CD8-positive, alpha-beta memory T cell (primary cell): ENCODE measurements at regions not wholly inside any gene's neighbourhood (a gene's known extent, or its start where the extent isn't known, plus 50 kb on each side); places are given as distances from the start of the nearest gene placed in this dataset.
A peak's percentile ranks its signal among the peaks of the same experiment; 100 is the strongest.
"Not testable (repeated sequence)": the region's sequence is repeated elsewhere in the genome, so short reads cannot be mapped to it uniquely, and the experiment has no call there.

Source experiments
- CTCF ChIA-PET: fragments of 350-600 bp; sonication (Branson Sonifier 250); formaldehyde crosslinking; loops from one replicate; lab custom pipeline; 2021; ENCODE audit warnings: antibody characterized with exemption; lab: Charles Lee
- POLR2A ChIA-PET: fragments of 350-600 bp; sonication (Branson Sonifier 250); formaldehyde crosslinking; loops from one replicate; lab custom pipeline; 2021; ENCODE audit warnings: antibody characterized with exemption; lab: Charles Lee
- DNase-seq, 5 donors: peaks; one replicate each; pipeline versions ENCODE4 v3.0.0 to v3.0.0-alpha.2; 2020 to 2022; ENCODE audit warnings: mixed read lengths in 1 of 5
- H3K27ac ChIP-seq: one replicate; pipeline ENCODE4 v1.7.0; 2013; ENCODE audit warnings: low read depth, mild to moderate bottlenecking, low read length, moderate library complexity
- H3K27me3 ChIP-seq: 2 replicates; pipeline ENCODE4 v1.7.0; 2013; ENCODE audit warnings: low read length, mild to moderate bottlenecking; ENCODE audit not compliant: insufficient read depth, poor library complexity, severe bottlenecking
- H3K36me3 ChIP-seq: 2 replicates; pipeline ENCODE4 v1.7.0; 2013; ENCODE audit warnings: mild to moderate bottlenecking, low read length, moderate library complexity; ENCODE audit not compliant: insufficient read depth
- H3K4me1 ChIP-seq: 2 replicates; pipeline ENCODE4 v1.7.0; 2013; ENCODE audit warnings: mild to moderate bottlenecking, low read length, moderate library complexity; ENCODE audit not compliant: insufficient read depth
- H3K4me3 ChIP-seq: 2 replicates; pipeline ENCODE4 v1.7.0; 2013; ENCODE audit warnings: mild to moderate bottlenecking, low read length
- H3K9me3 ChIP-seq: 2 replicates; pipeline ENCODE4 v1.7.0; 2013; ENCODE audit warnings: mild to moderate bottlenecking, low read length
- H3K27ac Mint-ChIP-seq, 8 donors: one replicate each; pipeline ENCODE4 v1.8.0; 2020 to 2021; ENCODE audit warnings: mixed read lengths in 8 of 8, mild to moderate bottlenecking in 6 of 8, inconsistent platforms in 3 of 8, moderate library complexity in 3 of 8
- H3K27me3 Mint-ChIP-seq, 2 donors: one replicate each; pipeline ENCODE4 v1.8.0; 2020 to 2021; ENCODE audit warnings: mixed read lengths in 2 of 2, mild to moderate bottlenecking in 1 of 2, moderate library complexity in 1 of 2
- H3K36me3 Mint-ChIP-seq, 3 donors: one replicate each; pipeline ENCODE4 v1.8.0; 2020 to 2021; ENCODE audit warnings: mixed read lengths in 3 of 3, inconsistent platforms in 1 of 3, mild to moderate bottlenecking in 1 of 3
- H3K4me1 Mint-ChIP-seq, 3 donors: one replicate each; pipeline ENCODE4 v1.8.0; 2020 to 2021; ENCODE audit warnings: mixed read lengths in 3 of 3, inconsistent platforms in 1 of 3, mild to moderate bottlenecking in 1 of 3
- H3K4me3 Mint-ChIP-seq, 7 donors: one replicate each; pipeline ENCODE4 v1.8.0; 2020 to 2021; ENCODE audit warnings: mixed read lengths in 7 of 7, mild to moderate bottlenecking in 6 of 7, moderate library complexity in 4 of 7, inconsistent platforms in 2 of 7
- H3K9me3 Mint-ChIP-seq, 5 donors: one replicate each; pipeline ENCODE4 v1.8.0; 2020 to 2022; ENCODE audit warnings: mixed read lengths in 5 of 5, mild to moderate bottlenecking in 3 of 5, moderate library complexity in 2 of 5, inconsistent platforms in 1 of 5

DNA sequence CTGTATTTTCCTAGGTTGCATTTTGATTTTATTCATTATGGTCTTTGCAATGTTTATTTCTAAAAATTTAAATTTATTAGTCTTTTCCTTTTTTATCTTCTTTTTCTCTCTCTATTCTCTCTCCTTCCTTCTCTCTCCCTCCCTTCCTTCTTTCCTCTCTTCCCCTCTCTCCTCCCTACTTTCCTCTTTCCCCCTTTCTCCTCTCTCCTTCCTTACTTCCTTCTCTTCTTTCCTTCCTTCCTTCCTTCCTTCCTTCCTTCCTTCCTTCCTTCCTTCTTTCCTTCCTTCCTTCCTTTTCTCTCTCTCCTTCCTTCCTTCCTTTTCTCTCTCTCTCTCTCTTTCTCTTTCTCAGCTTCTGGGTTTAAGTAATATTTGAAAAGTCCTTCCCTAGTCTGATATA lies 72.8 kb upstream of the RASGRF1 start:
- H3K27ac Mint-ChIP-seq, result no peak overlapping the region
- Histone ChIP-seq H3K9me3 (no peaks in the 10 kb centered on the region), H3K27me3 (no peaks in the 10 kb centered on the region), H3K27ac (no peak overlapping the region), H3K4me1 (no peaks in the 10 kb centered on the region), H3K36me3 (no peaks in the 10 kb centered on the region), H3K4me3 (no peak overlapping the region)
- H3K27me3 Mint-ChIP-seq, result peaks cover 17 to 49% of the 10 kb centered on the region in 2 donors
- H3K36me3 Mint-ChIP-seq, result no peaks in the 10 kb centered on the region
- H3K9me3 Mint-ChIP-seq, result peaks cover 0 to 2% (median 0%) of the 10 kb centered on the region in 5 donors
- ChIA-PET POLR2A (no interaction called here), CTCF (no interaction called here)
- no peak overlapping the region for H3K4me3 Mint-ChIP-seq
- DNase-seq, result no peak
- no peaks in the 10 kb centered on the region for H3K4me1 Mint-ChIP-seq

DNA sequence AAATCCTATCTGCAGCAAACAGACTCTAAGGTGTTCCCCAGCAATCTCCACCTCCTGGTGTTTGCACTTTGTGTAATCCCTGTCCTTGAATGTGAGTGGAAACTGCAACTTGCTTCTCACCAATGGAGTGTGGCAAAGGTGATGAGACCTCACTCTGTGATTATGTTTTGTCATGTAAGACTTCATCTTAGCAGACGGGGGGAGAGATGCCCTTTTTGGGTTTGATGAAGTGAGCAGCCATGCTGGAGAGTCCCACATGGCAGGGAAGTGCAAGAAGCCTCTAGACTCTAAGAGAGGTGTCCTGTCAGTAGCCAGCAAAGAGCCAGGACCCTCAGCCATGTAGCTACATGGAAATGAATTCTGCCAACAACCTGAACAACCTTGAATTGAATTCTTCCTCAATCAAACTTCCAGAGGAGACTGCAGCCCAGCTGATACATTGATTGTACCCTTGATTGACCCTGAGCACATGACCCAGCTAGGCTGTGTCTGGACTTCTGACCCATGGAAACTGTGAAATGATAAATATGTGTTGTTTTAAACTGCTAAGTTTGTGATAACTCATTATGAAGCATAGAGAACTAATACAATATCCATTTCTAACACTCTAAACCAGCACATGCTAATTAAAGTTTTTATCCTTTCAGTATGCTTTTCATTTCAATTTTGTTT lies 71.4 kb upstream of the RASGRF1 start:
- Mint-ChIP-seq H3K4me1 (no peaks in the 10 kb centered on the region), H3K27me3 (peaks cover 16 to 38% of the 10 kb centered on the region in 2 donors), H3K27ac (peak overlapping the region in 1 of 8 donors; percentile 16), H3K36me3 (no peaks in the 10 kb centered on the region), H3K9me3 (peaks cover 0 to 2% (median 0%) of the 10 kb centered on the region in 5 donors), H3K4me3 (no peak overlapping the region)
- H3K9me3 ChIP-seq, result no peaks in the 10 kb centered on the region
- no peaks in the 10 kb centered on the region for H3K27me3 ChIP-seq
- no peaks in the 10 kb centered on the region for H3K36me3 ChIP-seq
- CTCF ChIA-PET, result no interaction called here
- no peaks in the 10 kb centered on the region for H3K4me1 ChIP-seq
- no peak overlapping the region for H3K27ac ChIP-seq
- no peak for DNase-seq
- POLR2A ChIA-PET, result no interaction called here
- H3K4me3 ChIP-seq, result no peak overlapping the region

DNA sequence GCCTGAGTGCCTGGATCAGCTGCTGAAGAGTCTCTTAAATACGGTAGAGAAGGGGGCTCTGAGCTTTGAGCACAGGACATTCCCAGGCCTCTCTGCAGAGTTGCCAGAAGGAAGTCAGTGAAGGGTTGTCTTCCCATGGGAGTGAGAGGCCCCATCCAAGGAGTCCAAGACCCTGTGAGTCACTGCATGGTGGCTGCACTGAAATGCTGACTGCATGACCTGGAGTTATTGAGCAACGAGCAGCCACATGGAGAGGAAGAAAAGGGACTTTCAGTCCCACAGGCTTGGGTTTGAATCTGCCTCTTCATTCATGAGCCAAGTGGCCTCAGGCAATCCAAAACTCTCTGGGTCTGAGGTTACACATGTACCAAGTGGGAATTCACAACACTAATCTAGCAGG lies 69.6 kb upstream of the RASGRF1 start:
- DNase-seq, result no peak
- Mint-ChIP-seq H3K4me1 (no peaks in the 10 kb centered on the region), H3K27me3 (peaks cover 16 to 24% of the 10 kb centered on the region in 2 donors), H3K4me3 (no peak overlapping the region), H3K36me3 (no peaks in the 10 kb centered on the region), H3K27ac (no peak overlapping the region), H3K9me3 (no peaks in the 10 kb centered on the region)
- Histone ChIP-seq H3K4me1 (no peaks in the 10 kb centered on the region), H3K27me3 (no peaks in the 10 kb centered on the region), H3K27ac (no peak overlapping the region), H3K36me3 (no peaks in the 10 kb centered on the region), H3K9me3 (no peaks in the 10 kb centered on the region), H3K4me3 (no peak overlapping the region)
- CTCF ChIA-PET, result no interaction called here
- POLR2A ChIA-PET, result no interaction called here

DNA sequence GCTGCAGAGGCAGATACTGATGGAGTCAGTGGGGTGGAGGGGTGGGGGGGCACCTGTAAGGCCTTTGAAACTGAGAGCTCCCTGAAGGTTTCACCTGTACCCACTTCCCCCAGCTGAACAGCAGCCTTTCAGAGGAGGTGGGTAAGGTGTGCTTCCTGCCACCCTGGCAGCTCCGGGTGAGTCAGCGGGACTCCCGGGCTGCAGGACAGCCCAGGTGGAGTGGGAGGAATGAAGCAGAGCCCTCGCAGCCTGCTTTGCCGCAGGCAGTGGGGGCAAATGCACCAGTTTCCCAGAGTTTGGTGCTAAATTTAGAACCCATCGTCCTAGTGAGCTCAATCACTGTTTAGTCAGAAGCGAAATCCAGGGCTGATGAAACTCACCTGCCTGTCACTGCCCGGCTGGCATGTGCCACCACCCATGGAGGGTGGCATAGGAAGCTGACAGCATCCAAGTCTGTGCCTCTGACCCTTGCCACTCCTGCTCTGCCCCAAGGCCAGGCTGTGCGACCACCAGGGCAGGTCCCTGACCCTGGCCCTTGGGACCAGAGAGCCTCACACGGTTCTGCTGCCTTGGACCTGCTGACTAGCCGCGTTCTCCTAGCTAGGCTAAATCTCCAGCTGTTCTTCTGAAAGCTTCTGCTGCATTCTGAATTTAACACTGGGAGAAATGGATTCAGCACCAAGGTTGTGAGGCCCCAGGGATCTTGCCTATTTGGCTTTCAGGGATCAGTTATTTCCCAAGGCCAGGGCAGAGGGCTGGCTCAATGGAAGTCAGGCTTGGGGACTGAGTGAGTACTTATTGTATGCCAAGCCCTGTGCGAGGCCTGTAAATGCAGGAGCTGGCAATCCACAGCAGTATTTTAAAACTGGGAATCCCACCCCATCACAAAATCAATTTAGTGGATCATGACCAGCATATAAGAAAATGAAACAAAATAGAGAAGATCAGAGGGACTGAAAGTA lies 67.3 kb upstream of the RASGRF1 start:
- no peaks in the 10 kb centered on the region for H3K9me3 Mint-ChIP-seq
- ChIA-PET POLR2A (no interaction called here), CTCF (no interaction called here)
- Histone ChIP-seq H3K27ac (no peak overlapping the region), H3K4me3 (no peak overlapping the region), H3K9me3 (no peaks in the 10 kb centered on the region), H3K4me1 (no peaks in the 10 kb centered on the region), H3K27me3 (no peaks in the 10 kb centered on the region), H3K36me3 (no peaks in the 10 kb centered on the region)
- H3K27me3 Mint-ChIP-seq, result peaks cover 16 to 19% of the 10 kb centered on the region in 2 donors
- H3K4me1 Mint-ChIP-seq, result no peaks in the 10 kb centered on the region
- DNase-seq, result no peak
- no peak overlapping the region for H3K4me3 Mint-ChIP-seq
- no peak overlapping the region for H3K27ac Mint-ChIP-seq
- H3K36me3 Mint-ChIP-seq, result no peaks in the 10 kb centered on the region

DNA sequence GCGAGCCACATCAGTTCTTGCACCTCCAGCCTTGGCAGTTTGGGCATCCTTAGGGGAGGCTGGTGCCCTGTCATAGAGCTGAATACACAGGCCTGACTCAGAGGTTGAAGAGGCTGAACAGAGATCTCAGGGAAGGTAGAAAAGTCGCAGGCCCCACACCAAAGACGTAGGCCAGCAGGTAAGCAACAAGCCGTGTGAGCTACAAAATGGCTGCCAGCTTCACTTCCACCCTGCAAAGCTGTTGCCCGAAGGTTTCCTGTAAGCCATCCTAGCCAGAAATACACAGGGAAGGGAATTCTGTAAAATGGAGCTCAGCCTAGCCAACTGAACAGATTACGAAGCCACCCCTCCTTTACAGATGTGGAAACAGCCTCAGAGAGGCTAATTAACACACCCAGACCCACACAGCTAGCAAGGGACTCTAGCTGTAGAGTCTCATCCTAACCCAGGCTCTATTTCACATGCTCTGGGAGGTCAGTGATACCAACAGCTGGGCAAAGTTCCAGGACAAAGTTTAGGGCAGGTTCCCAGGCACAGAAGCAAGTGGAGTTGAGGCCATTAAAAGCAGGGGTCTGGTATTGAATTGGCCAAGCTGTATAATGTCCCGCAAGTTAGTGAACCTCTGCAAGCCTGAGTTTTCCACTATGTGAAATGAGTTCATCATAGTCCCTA lies 66.3 kb upstream of the RASGRF1 start:
- no peak overlapping the region for H3K27ac ChIP-seq
- H3K27me3 ChIP-seq, result no peaks in the 10 kb centered on the region
- CTCF ChIA-PET, result no interaction called here
- POLR2A ChIA-PET, result no interaction called here
- peaks cover 16 to 24% of the 10 kb centered on the region in 2 donors for H3K27me3 Mint-ChIP-seq
- H3K4me1 ChIP-seq, result no peaks in the 10 kb centered on the region
- H3K36me3 Mint-ChIP-seq, result no peaks in the 10 kb centered on the region
- DNase-seq, result no peak
- no peaks in the 10 kb centered on the region for H3K4me1 Mint-ChIP-seq
- no peaks in the 10 kb centered on the region for H3K9me3 Mint-ChIP-seq
- H3K4me3 ChIP-seq, result no peak overlapping the region
- H3K27ac Mint-ChIP-seq, result no peak overlapping the region
- H3K4me3 Mint-ChIP-seq, result no peak overlapping the region
- no peaks in the 10 kb centered on the region for H3K9me3 ChIP-seq
- no peaks in the 10 kb centered on the region for H3K36me3 ChIP-seq

DNA sequence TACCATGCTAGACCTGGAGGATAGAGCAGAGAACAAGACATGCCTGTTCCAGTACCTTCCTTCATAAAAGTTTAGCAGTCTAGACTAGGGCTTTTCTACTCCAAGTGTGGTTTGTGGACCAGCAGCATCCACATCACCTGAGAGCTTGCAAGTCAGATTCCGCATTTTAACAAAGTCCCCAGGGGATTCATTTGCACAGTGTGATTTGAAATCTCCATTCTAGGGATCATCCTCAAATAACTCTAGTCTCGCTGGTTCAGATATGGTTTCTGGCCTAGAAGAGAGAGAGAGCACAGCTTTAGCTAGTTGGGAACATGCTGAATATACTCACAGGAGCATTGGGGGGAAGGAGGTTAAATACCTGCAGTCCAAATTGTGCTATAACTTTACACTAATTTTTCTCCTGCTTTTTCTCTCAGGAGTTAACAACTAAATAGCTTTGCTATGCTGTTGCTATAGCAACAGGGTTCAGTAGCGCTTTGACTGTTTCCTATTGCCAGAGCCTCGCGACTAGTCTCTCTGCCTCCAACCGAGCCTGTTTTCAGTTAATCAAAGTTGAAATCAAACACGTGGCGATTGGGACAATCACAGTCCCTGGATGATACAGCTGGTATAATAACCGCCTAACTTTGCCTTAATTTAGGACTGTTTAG lies 64.0 kb upstream of the RASGRF1 start:
- no peak for DNase-seq
- Histone ChIP-seq H3K4me3 (no peak overlapping the region), H3K4me1 (no peaks in the 10 kb centered on the region), H3K9me3 (no peaks in the 10 kb centered on the region), H3K27ac (no peak overlapping the region), H3K36me3 (no peaks in the 10 kb centered on the region), H3K27me3 (no peaks in the 10 kb centered on the region)
- H3K36me3 Mint-ChIP-seq, result no peaks in the 10 kb centered on the region
- no peak overlapping the region for H3K27ac Mint-ChIP-seq
- CTCF ChIA-PET, result no interaction called here
- peaks cover 0 to 4% (median 4%) of the 10 kb centered on the region in 5 donors for H3K9me3 Mint-ChIP-seq
- H3K4me3 Mint-ChIP-seq, result no peak overlapping the region
- H3K4me1 Mint-ChIP-seq, result no peaks in the 10 kb centered on the region
- POLR2A ChIA-PET, result no interaction called here
- peaks cover 16 to 24% of the 10 kb centered on the region in 2 donors for H3K27me3 Mint-ChIP-seq

DNA sequence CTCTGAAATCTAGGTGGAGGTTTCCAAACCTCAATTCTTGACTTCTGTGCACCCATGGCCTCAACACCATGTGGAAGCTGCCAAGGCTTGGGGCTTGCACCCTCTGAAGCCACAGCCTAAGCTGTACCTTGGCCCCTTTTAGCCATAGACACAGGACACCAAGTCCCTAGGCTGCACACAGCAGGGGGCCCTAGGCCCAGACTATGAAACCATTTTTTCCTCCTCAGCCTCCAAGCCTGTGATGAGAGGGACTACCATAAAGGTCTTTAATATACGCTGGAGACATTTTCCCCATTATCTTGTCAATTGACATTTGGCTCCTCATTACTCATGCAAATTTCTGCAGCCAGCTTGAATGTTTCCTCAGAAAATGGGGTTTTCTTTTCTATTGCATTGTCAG lies 53.7 kb upstream of the RASGRF1 start:
- H3K4me1 ChIP-seq, H3K27ac ChIP-seq, H3K4me1 Mint-ChIP-seq, H3K4me3 Mint-ChIP-seq, POLR2A ChIA-PET, H3K36me3 Mint-ChIP-seq, DNase-seq, H3K36me3 ChIP-seq, CTCF ChIA-PET, H3K4me3 ChIP-seq, H3K9me3 ChIP-seq, H3K27me3 ChIP-seq, H3K27ac Mint-ChIP-seq: not testable (repeated sequence)
- Mint-ChIP-seq H3K27me3 (peaks cover 10 to 44% of the 10 kb centered on the region in 2 donors), H3K9me3 (peaks cover 29 to 38% (median 32%) of the 10 kb centered on the region in 5 donors)
